GM23338 (cell line): ENCODE measurements at regions not wholly inside any gene's neighbourhood (a gene's known extent, or its start where the extent isn't known, plus 50 kb on each side); places are given as distances from the start of the nearest gene placed in this dataset.

Experiments
- ATAC-seq: fragments of 200-7000 bp; cut with Tn5 transposase; 3 replicates; pipeline ENCODE4 v1.9.1; 2020
- DNase-seq: peaks from one replicate; pipeline ENCODE4 v3.0.0-alpha.2; 2015; ENCODE audit warnings: low spot score
- H2AFZ ChIP-seq: fragments of 200-600 bp; sonication (generic); 2 replicates; pipeline ENCODE4 v1.8.0; 2016; ENCODE audit warnings: antibody characterized with exemption, mild to moderate bottlenecking, moderate library complexity
- H3F3A ChIP-seq: fragments of 200-600 bp; sonication (generic); replicated peaks from 2 replicates; pipeline ENCODE4 v1.8.0; 2017; ENCODE audit warnings: antibody characterized with exemption, mixed run types, low read depth
- H3K27ac ChIP-seq: fragments of 200-600 bp; sonication (generic); 2 replicates; pipeline ENCODE4 v1.6.1; 2016; ENCODE audit warnings: low read depth
- H3K27me3 ChIP-seq: fragments of 200-600 bp; sonication (generic); 2 replicates; pipeline ENCODE4 v1.8.0; 2016; ENCODE audit warnings: mild to moderate bottlenecking, mixed run types, moderate library complexity; ENCODE audit not compliant: insufficient read depth
- H3K36me3 ChIP-seq: fragments of 200-600 bp; sonication (generic); 2 replicates; pipeline ENCODE4 v1.8.0; 2016; ENCODE audit warnings: mild to moderate bottlenecking; ENCODE audit not compliant: insufficient read depth
- H3K4me1 ChIP-seq: fragments of 200-600 bp; sonication (generic); 2 replicates; pipeline ENCODE4 v1.8.0; 2016; ENCODE audit warnings: mild to moderate bottlenecking, moderate library complexity; ENCODE audit not compliant: insufficient read depth
- H3K4me2 ChIP-seq: fragments of 200-600 bp; sonication (generic); 2 replicates; pipeline ENCODE4 v1.7.1; 2017; ENCODE audit warnings: mixed run types
- H3K4me3 ChIP-seq: fragments of 200-600 bp; sonication (generic); 2 replicates; pipeline ENCODE4 v1.6.1; 2016; ENCODE audit warnings: mixed run types
- H3K79me2 ChIP-seq: fragments of 200-600 bp; sonication (generic); replicated peaks from 2 replicates; pipeline ENCODE4 v1.8.0; 2017; ENCODE audit warnings: mild to moderate bottlenecking; ENCODE audit not compliant: insufficient read depth
- H3K9me2 ChIP-seq: fragments of 200-600 bp; sonication (generic); 2 replicates; pipeline ENCODE4 v1.8.0; 2017; ENCODE audit not compliant: insufficient read depth
- H4K20me1 ChIP-seq: fragments of 200-600 bp; sonication (generic); replicated peaks from 2 replicates; pipeline ENCODE4 v1.8.0; 2017; ENCODE audit warnings: mild to moderate bottlenecking; ENCODE audit not compliant: insufficient read depth
- H3K27ac Mint-ChIP-seq: 2 replicates; pipeline ENCODE4 v1.8.0; 2020; ENCODE audit warnings: inconsistent platforms, mild to moderate bottlenecking, moderate library complexity, mixed read lengths
- H3K27me3 Mint-ChIP-seq: 3 replicates; pipeline ENCODE4 v1.8.0; 2022; ENCODE audit warnings: low read depth, mild to moderate bottlenecking, moderate library complexity, mixed read lengths, inconsistent platforms; ENCODE audit not compliant: insufficient read depth, poor library complexity
- H3K36me3 Mint-ChIP-seq: 3 replicates; pipeline ENCODE4 v1.8.0; 2021; ENCODE audit warnings: low read depth, mild to moderate bottlenecking, inconsistent platforms, moderate library complexity, mixed read lengths
- H3K4me1 Mint-ChIP-seq: 3 replicates; pipeline ENCODE4 v1.8.0; 2020; ENCODE audit warnings: mild to moderate bottlenecking, inconsistent platforms, mixed read lengths
- H3K4me3 Mint-ChIP-seq: 3 replicates; pipeline ENCODE4 v1.8.0; 2021; ENCODE audit warnings: moderate library complexity, mild to moderate bottlenecking, inconsistent platforms, mixed read lengths
- H3K9me3 Mint-ChIP-seq: 3 replicates; pipeline ENCODE4 v1.8.0; 2020; ENCODE audit warnings: moderate library complexity, mild to moderate bottlenecking, inconsistent platforms, mixed read lengths
- CREB1 ChIP-seq: fragments of 250-450 bp; sonication (Bioruptor Pico); IDR thresholded peaks from 2 replicates; pipeline ENCODE4 v1.5.0; 2020; ENCODE audit warnings: low read depth, mild to moderate bottlenecking, moderate library complexity
- CTCF ChIP-seq, 2 experiments: fragments of 200-600 bp in 1 of 2; sonication (generic) in 1 of 2; conservative IDR thresholded peaks; 2 replicates each; pipeline versions ENCODE4 v1.5.1 to v1.6.1; 2016 to 2017; ENCODE audit warnings: antibody characterized with exemption in 2 of 2, low read depth in 2 of 2, mild to moderate bottlenecking in 2 of 2, moderate library complexity in 1 of 2
- EZH2 ChIP-seq: fragments of 200-600 bp; sonication (generic); IDR thresholded peaks from one replicate; pipeline ENCODE4 v1.8.0; 2017; ENCODE audit warnings: antibody characterized with exemption, mild to moderate bottlenecking, low read depth; ENCODE audit not compliant: unreplicated experiment
- EZH2phosphoT487 ChIP-seq: fragments of 200-600 bp; sonication (generic); IDR thresholded peaks from one replicate; pipeline ENCODE4 v1.8.1; 2018; ENCODE audit warnings: antibody characterized with exemption; ENCODE audit not compliant: unreplicated experiment
- JUNB ChIP-seq: IDR thresholded peaks from one replicate; pipeline ENCODE4 v1.6.1; 2016; ENCODE audit warnings: antibody characterized with exemption; ENCODE audit not compliant: unreplicated experiment
- NANOG ChIP-seq: IDR thresholded peaks from 2 replicates; pipeline ENCODE4 v1.6.1; 2016; ENCODE audit warnings: antibody characterized with exemption, borderline replicate concordance
- POLR2AphosphoS5 ChIP-seq: IDR thresholded peaks from 2 replicates; pipeline ENCODE4 v1.6.1; 2016; ENCODE audit warnings: antibody characterized with exemption, low read depth
- STAT1 ChIP-seq: IDR thresholded peaks from one replicate; pipeline ENCODE4 v1.6.1; 2016; ENCODE audit warnings: antibody characterized with exemption; ENCODE audit not compliant: unreplicated experiment
- ZNF114 ChIP-seq: fragments of 250-450 bp; sonication (Bioruptor Pico); IDR thresholded peaks from 2 replicates; pipeline ENCODE4 v1.5.0; 2020; ENCODE audit warnings: mild to moderate bottlenecking, moderate library complexity
- ZNF331 ChIP-seq: fragments of 250-450 bp; sonication (Bioruptor Pico); IDR thresholded peaks from 2 replicates; pipeline ENCODE4 v1.5.0; 2020; ENCODE audit warnings: low read depth, mild to moderate bottlenecking, moderate library complexity
- TF ChIP-seq, protein P1 (sequence below): IDR thresholded peaks from 2 replicates; pipeline ENCODE4 v1.6.1; 2016; ENCODE audit warnings: antibody characterized with exemption
- TF ChIP-seq, protein P2 (sequence below): fragments of 250-450 bp; sonication (Bioruptor Pico); IDR thresholded peaks from 2 replicates; pipeline ENCODE4 v1.5.0; 2020; ENCODE audit warnings: mild to moderate bottlenecking, moderate library complexity
- TF ChIP-seq, protein P3 (sequence below): IDR thresholded peaks from one replicate; pipeline ENCODE4 v1.6.1; 2018; ENCODE audit warnings: antibody characterized with exemption; ENCODE audit not compliant: unreplicated experiment

GRCh38 chr2:56448403-56449001 lies 264.7 kb downstream of the CCDC85A start:
- Histone ChIP-seq H3K4me1 (peaks cover 38% of the 10 kb centered on the region), H3K79me2 (no peaks in the 10 kb centered on the region), H3K36me3 (no peaks in the 10 kb centered on the region), H3K9me2 (no peaks in the 10 kb centered on the region; the same call in 1 of the 2 replicates), H3F3A (no peaks in the 10 kb centered on the region), H4K20me1 (no peaks in the 10 kb centered on the region), H3K4me2 (peak overlapping the region; percentile 52; the same call in 1 of the 2 replicates), H3K27me3 (no peaks in the 10 kb centered on the region), H3K4me3 (no peak overlapping the region), H3K27ac (0 out of 2 replicates have a peak overlapping the region, but pooled peaks have one; percentile 3), H2AFZ (peak overlapping the region; percentile 35; the same call in 1 of the 2 replicates)
- H3K9me3 Mint-ChIP-seq = peaks cover 16% of the 10 kb centered on the region
- DNase-seq (no peak), ATAC-seq (no peak)
- peaks cover 3% of the 10 kb centered on the region for H3K27me3 Mint-ChIP-seq
- H3K36me3 Mint-ChIP-seq = peaks cover 19% of the 10 kb centered on the region
- no peak overlapping the region for H3K27ac Mint-ChIP-seq
- no peak overlapping the region for H3K4me3 Mint-ChIP-seq
- peaks cover 30% of the 10 kb centered on the region for H3K4me1 Mint-ChIP-seq
- TF ChIP-seq JUNB (no peak), ZNF331 (CRISPR knock-in tag) (no peak), NANOG (no peak), ZNF114 (CRISPR knock-in tag) (no peak), STAT1 (no peak), POLR2AphosphoS5 (no peak), EZH2 (no peak), CREB1 (no peak), CTCF (conservative IDR thresholded peaks at IDR 0.05; ENCODE audit: low read depth in 2 of 2) (no peak), EZH2phosphoT487 (no peak)
- TF ChIP-seq, protein P1, sequence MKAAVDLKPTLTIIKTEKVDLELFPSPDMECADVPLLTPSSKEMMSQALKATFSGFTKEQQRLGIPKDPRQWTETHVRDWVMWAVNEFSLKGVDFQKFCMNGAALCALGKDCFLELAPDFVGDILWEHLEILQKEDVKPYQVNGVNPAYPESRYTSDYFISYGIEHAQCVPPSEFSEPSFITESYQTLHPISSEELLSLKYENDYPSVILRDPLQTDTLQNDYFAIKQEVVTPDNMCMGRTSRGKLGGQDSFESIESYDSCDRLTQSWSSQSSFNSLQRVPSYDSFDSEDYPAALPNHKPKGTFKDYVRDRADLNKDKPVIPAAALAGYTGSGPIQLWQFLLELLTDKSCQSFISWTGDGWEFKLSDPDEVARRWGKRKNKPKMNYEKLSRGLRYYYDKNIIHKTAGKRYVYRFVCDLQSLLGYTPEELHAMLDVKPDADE = no peak
- TF ChIP-seq, protein P2, sequence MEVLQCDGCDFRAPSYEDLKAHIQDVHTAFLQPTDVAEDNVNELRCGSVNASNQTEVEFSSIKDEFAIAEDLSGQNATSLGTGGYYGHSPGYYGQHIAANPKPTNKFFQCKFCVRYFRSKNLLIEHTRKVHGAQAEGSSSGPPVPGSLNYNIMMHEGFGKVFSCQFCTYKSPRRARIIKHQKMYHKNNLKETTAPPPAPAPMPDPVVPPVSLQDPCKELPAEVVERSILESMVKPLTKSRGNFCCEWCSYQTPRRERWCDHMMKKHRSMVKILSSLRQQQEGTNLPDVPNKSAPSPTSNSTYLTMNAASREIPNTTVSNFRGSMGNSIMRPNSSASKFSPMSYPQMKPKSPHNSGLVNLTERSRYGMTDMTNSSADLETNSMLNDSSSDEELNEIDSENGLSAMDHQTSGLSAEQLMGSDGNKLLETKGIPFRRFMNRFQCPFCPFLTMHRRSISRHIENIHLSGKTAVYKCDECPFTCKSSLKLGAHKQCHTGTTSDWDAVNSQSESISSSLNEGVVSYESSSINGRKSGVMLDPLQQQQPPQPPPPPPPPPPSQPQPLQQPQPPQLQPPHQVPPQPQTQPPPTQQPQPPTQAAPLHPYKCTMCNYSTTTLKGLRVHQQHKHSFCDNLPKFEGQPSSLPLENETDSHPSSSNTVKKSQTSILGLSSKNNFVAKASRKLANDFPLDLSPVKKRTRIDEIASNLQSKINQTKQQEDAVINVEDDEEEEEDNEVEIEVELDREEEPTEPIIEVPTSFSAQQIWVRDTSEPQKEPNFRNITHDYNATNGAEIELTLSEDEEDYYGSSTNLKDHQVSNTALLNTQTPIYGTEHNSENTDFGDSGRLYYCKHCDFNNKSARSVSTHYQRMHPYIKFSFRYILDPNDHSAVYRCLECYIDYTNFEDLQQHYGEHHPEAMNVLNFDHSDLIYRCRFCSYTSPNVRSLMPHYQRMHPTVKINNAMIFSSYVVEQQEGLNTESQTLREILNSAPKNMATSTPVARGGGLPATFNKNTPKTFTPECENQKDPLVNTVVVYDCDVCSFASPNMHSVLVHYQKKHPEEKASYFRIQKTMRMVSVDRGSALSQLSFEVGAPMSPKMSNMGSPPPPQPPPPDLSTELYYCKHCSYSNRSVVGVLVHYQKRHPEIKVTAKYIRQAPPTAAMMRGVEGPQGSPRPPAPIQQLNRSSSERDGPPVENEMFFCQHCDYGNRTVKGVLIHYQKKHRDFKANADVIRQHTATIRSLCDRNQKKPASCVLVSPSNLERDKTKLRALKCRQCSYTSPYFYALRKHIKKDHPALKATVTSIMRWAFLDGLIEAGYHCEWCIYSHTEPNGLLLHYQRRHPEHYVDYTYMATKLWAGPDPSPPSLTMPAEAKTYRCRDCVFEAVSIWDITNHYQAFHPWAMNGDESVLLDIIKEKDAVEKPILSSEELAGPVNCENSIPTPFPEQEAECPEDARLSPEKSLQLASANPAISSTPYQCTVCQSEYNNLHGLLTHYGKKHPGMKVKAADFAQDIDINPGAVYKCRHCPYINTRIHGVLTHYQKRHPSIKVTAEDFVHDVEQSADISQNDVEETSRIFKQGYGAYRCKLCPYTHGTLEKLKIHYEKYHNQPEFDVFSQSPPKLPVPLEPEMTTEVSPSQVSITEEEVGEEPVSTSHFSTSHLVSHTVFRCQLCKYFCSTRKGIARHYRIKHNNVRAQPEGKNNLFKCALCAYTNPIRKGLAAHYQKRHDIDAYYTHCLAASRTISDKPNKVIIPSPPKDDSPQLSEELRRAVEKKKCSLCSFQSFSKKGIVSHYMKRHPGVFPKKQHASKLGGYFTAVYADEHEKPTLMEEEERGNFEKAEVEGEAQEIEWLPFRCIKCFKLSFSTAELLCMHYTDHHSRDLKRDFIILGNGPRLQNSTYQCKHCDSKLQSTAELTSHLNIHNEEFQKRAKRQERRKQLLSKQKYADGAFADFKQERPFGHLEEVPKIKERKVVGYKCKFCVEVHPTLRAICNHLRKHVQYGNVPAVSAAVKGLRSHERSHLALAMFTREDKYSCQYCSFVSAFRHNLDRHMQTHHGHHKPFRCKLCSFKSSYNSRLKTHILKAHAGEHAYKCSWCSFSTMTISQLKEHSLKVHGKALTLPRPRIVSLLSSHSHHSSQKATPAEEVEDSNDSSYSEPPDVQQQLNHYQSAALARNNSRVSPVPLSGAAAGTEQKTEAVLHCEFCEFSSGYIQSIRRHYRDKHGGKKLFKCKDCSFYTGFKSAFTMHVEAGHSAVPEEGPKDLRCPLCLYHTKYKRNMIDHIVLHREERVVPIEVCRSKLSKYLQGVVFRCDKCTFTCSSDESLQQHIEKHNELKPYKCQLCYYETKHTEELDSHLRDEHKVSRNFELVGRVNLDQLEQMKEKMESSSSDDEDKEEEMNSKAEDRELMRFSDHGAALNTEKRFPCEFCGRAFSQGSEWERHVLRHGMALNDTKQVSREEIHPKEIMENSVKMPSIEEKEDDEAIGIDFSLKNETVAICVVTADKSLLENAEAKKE (CRISPR knock-in tag) = no peak
- TF ChIP-seq, protein P3, sequence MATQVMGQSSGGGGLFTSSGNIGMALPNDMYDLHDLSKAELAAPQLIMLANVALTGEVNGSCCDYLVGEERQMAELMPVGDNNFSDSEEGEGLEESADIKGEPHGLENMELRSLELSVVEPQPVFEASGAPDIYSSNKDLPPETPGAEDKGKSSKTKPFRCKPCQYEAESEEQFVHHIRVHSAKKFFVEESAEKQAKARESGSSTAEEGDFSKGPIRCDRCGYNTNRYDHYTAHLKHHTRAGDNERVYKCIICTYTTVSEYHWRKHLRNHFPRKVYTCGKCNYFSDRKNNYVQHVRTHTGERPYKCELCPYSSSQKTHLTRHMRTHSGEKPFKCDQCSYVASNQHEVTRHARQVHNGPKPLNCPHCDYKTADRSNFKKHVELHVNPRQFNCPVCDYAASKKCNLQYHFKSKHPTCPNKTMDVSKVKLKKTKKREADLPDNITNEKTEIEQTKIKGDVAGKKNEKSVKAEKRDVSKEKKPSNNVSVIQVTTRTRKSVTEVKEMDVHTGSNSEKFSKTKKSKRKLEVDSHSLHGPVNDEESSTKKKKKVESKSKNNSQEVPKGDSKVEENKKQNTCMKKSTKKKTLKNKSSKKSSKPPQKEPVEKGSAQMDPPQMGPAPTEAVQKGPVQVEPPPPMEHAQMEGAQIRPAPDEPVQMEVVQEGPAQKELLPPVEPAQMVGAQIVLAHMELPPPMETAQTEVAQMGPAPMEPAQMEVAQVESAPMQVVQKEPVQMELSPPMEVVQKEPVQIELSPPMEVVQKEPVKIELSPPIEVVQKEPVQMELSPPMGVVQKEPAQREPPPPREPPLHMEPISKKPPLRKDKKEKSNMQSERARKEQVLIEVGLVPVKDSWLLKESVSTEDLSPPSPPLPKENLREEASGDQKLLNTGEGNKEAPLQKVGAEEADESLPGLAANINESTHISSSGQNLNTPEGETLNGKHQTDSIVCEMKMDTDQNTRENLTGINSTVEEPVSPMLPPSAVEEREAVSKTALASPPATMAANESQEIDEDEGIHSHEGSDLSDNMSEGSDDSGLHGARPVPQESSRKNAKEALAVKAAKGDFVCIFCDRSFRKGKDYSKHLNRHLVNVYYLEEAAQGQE = no peak
